ENCODE measurements at regions not wholly inside any gene's neighbourhood (a gene's known extent, or its start where the extent isn't known, plus 50 kb on each side); places are given as distances from the start of the nearest gene placed in this dataset.

DNA sequence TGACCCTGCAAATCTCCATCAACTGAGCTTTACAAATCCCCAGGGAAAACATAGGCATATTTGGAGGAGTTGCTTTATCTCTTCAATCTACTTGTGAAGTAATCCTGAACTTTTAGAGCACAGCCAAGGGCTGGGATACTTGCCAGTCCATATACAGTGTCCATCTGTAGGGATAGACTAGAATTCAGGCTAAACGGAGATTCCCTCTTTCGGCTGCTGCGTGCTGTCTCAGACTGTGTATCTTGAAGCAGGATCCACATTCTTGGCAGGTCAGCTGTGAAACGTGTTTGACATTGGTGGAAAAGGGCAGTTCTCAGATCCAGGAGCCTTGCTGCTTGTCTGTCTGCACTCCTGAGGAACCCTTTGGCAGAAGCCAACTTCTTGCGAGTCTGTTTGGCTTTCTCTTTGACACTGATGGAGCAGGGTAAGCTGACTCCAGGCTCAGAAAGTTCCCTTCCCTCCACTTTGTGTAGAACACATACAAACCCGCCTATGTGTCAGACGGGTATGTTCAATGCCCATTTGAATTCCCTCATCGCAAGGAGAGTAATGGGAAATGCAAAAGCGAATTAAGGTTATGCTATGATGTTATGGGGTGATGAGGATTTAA, 221.8 kb downstream of the MAP2K4 start:
- Histone ChIP-seq H3K4me2 (ENCODE audit: control insufficient read depth, extremely low read depth, insufficient read depth, low read depth, low read length) (no peak overlapping the region), H3K27me3 (ENCODE audit: control insufficient read depth, extremely low read depth, insufficient read depth, low read length) (no peaks in the 10 kb centered on the region), H3K79me2 (ENCODE audit: control insufficient read depth, insufficient read depth, low read length) (no peaks in the 10 kb centered on the region), H3K4me1 (ENCODE audit: control insufficient read depth, extremely low read depth, insufficient read depth, low read length) (no peaks in the 10 kb centered on the region), H2AFZ (ENCODE audit: control insufficient read depth, low read length) (no peak overlapping the region), H3K9me1 (ENCODE audit: control insufficient read depth, extremely low read depth, insufficient read depth, low read length) (no peaks in the 10 kb centered on the region), H3K9me3 (ENCODE audit: control insufficient read depth, low read depth, low read length) (no peaks in the 10 kb centered on the region), H3K36me3 (ENCODE audit: control insufficient read depth in 2 of 2, extremely low read depth in 1 of 2, insufficient read depth in 2 of 2, low read length in 2 of 2) (no peaks in the 10 kb centered on the region), H3K9ac (ENCODE audit: control insufficient read depth, extremely low read depth, insufficient read depth, low read length) (no peak overlapping the region), H3K4me3 (ENCODE audit: control insufficient read depth in 2 of 3, extremely low read depth in 1 of 3, insufficient read depth in 2 of 3, low read depth in 1 of 3, low read length in 3 of 3) (no peak overlapping the region), H4K20me1 (ENCODE audit: control insufficient read depth, extremely low read depth, insufficient read depth, low read length) (no peaks in the 10 kb centered on the region), H3K27ac (ENCODE audit: control insufficient read depth, insufficient read depth, low read length) (no peak overlapping the region)
- no peak for TF ChIP-seq EZH2 (IDR thresholded peaks at IDR 0.05; ENCODE audit: low read length)
- TF ChIP-seq, protein P1, sequence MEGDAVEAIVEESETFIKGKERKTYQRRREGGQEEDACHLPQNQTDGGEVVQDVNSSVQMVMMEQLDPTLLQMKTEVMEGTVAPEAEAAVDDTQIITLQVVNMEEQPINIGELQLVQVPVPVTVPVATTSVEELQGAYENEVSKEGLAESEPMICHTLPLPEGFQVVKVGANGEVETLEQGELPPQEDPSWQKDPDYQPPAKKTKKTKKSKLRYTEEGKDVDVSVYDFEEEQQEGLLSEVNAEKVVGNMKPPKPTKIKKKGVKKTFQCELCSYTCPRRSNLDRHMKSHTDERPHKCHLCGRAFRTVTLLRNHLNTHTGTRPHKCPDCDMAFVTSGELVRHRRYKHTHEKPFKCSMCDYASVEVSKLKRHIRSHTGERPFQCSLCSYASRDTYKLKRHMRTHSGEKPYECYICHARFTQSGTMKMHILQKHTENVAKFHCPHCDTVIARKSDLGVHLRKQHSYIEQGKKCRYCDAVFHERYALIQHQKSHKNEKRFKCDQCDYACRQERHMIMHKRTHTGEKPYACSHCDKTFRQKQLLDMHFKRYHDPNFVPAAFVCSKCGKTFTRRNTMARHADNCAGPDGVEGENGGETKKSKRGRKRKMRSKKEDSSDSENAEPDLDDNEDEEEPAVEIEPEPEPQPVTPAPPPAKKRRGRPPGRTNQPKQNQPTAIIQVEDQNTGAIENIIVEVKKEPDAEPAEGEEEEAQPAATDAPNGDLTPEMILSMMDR (optimal IDR thresholded peaks at IDR 0.05 in 1 of 3, IDR thresholded peaks at IDR 0.05 in 1 of 3, conservative IDR thresholded peaks at IDR 0.05 in 1 of 3; ENCODE audit: extremely low read depth in 1 of 3, insufficient read depth in 2 of 3, low read length in 3 of 3) = no peak
- no peak for FAIRE-seq
- no peak for DNase-seq (ENCODE audit: low read depth, low spot score)
- dilution Hi-C loops (cut with MboI; ENCODE audit: extremely low pct_ligation_motif_present, low sequenced_read_pairs) = no loop called here

DNA sequence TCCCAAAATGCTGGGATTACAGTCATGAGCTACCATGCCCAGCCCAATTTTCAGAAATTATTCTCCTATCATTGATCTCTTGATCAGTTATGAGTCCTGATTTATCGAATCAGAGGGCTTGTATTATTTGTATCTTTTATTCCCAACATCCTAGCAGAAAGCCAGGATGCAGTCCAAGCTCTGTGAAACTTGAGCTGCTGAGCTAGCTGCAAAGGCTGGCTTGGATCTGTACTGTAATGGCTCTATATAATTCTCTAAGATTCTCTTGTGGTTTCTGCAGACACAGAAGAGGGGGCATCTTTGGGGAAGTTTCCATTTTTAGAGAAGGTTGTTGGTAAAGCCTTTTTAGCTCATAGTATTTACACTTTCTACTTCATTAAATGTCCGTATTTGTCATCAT, 227.1 kb downstream of the MAP2K4 start:
- no peaks in the 10 kb centered on the region for H3K4me1 ChIP-seq (ENCODE audit: control insufficient read depth, extremely low read depth, insufficient read depth, low read length)

More for the DNA sequence above, 227.1 kb downstream of the MAP2K4 start:
- no peak for DNase-seq (ENCODE audit: low read depth, low spot score)
- dilution Hi-C loops (cut with MboI; ENCODE audit: extremely low pct_ligation_motif_present, low sequenced_read_pairs) = no loop called here
- H3K4me2 ChIP-seq (ENCODE audit: control insufficient read depth, extremely low read depth, insufficient read depth, low read depth, low read length) = no peak overlapping the region
- H3K27ac ChIP-seq (ENCODE audit: control insufficient read depth, insufficient read depth, low read length) = no peak overlapping the region
- no peaks in the 10 kb centered on the region for H3K79me2 ChIP-seq (ENCODE audit: control insufficient read depth, insufficient read depth, low read length)
- FAIRE-seq = no peak
- H3K9me1 ChIP-seq (ENCODE audit: control insufficient read depth, extremely low read depth, insufficient read depth, low read length) = no peaks in the 10 kb centered on the region
- no peaks in the 10 kb centered on the region for H3K27me3 ChIP-seq (ENCODE audit: control insufficient read depth, extremely low read depth, insufficient read depth, low read length)
- H4K20me1 ChIP-seq (ENCODE audit: control insufficient read depth, extremely low read depth, insufficient read depth, low read length) = no peaks in the 10 kb centered on the region
- no peak overlapping the region for H2AFZ ChIP-seq (ENCODE audit: control insufficient read depth, low read length)
- no peak overlapping the region for H3K9ac ChIP-seq (ENCODE audit: control insufficient read depth, extremely low read depth, insufficient read depth, low read length)
- TF ChIP-seq, protein P1 (optimal IDR thresholded peaks at IDR 0.05 in 1 of 3, IDR thresholded peaks at IDR 0.05 in 1 of 3, conservative IDR thresholded peaks at IDR 0.05 in 1 of 3; ENCODE audit: extremely low read depth in 1 of 3, insufficient read depth in 2 of 3, low read length in 3 of 3) = no peak
- TF ChIP-seq EZH2 (IDR thresholded peaks at IDR 0.05; ENCODE audit: low read length) = no peak
- no peaks in the 10 kb centered on the region for H3K9me3 ChIP-seq (ENCODE audit: control insufficient read depth, low read depth, low read length)
- no peak overlapping the region for H3K4me3 ChIP-seq (ENCODE audit: control insufficient read depth in 2 of 3, extremely low read depth in 1 of 3, insufficient read depth in 2 of 3, low read depth in 1 of 3, low read length in 3 of 3)
- H3K36me3 ChIP-seq (ENCODE audit: control insufficient read depth in 2 of 2, extremely low read depth in 1 of 2, insufficient read depth in 2 of 2, low read length in 2 of 2) = no peaks in the 10 kb centered on the region
